ENCODE measurements at regions not wholly inside any gene's neighbourhood (a gene's known extent, or its start where the extent isn't known, plus 50 kb on each side); places are given as distances from the start of the nearest gene placed in this dataset.

GRCh38 chr6:15861486-15861885 lies 198.7 kb upstream of the DTNBP1 start:
- Histone ChIP-seq H3K36me3 (ENCODE audit: control insufficient read depth in 3 of 3, insufficient read depth in 2 of 3, low read depth in 1 of 3, low read length in 3 of 3) (no peaks in the 10 kb centered on the region), H3K4me1 (ENCODE audit: control insufficient read depth in 3 of 3, insufficient read depth in 2 of 3, low read depth in 1 of 3, low read length in 2 of 3) (no peaks in the 10 kb centered on the region), H3K4me3 (ENCODE audit: low read depth in 1 of 3, low read length in 3 of 3) (no peak overlapping the region), H3K27me3 (ENCODE audit: control insufficient read depth in 3 of 3, insufficient read depth in 3 of 3, low read length in 3 of 3) (no peaks in the 10 kb centered on the region), H3K27ac (ENCODE audit: low read depth in 1 of 3, low read length in 2 of 3) (no peak overlapping the region), H3K9me3 (ENCODE audit: control insufficient read depth in 2 of 2, insufficient read depth in 1 of 2, low read depth in 1 of 2, low read length in 1 of 2) (no peaks in the 10 kb centered on the region)
- 91 to 99% (median 95%) methylated on average over 3 of the region's 3 CpGs for WGBS, 3 donors
- DNase-seq: no peak
- no peak for FAIRE-seq

- Histone ChIP-seq H3K27me3 (ENCODE audit: control insufficient read depth in 3 of 3, insufficient read depth in 3 of 3, low read length in 3 of 3) (no peaks in the 10 kb centered on the region), H3K9me3 (ENCODE audit: control insufficient read depth in 2 of 2, insufficient read depth in 1 of 2, low read depth in 1 of 2, low read length in 1 of 2) (peaks cover 0 to 4% of the 10 kb centered on the region in 2 donors), H3K4me3 (ENCODE audit: low read depth in 1 of 3, low read length in 3 of 3) (no peak overlapping the region), H3K27ac (ENCODE audit: low read depth in 1 of 3, low read length in 2 of 3) (no peak overlapping the region), H3K4me1 (ENCODE audit: control insufficient read depth in 3 of 3, insufficient read depth in 2 of 3, low read depth in 1 of 3, low read length in 2 of 3) (no peaks in the 10 kb centered on the region), H3K36me3 (ENCODE audit: control insufficient read depth in 3 of 3, insufficient read depth in 2 of 3, low read depth in 1 of 3, low read length in 3 of 3) (no peaks in the 10 kb centered on the region)
- no peak for DNase-seq
- no peak for FAIRE-seq
- 58 to 67% (median 64%) methylated on average over 7 of the region's 7 CpGs for WGBS, 3 donors
Measured at GRCh38 chr6:15854826-15855710, 192.2 kb upstream of the DTNBP1 start.

DNA sequence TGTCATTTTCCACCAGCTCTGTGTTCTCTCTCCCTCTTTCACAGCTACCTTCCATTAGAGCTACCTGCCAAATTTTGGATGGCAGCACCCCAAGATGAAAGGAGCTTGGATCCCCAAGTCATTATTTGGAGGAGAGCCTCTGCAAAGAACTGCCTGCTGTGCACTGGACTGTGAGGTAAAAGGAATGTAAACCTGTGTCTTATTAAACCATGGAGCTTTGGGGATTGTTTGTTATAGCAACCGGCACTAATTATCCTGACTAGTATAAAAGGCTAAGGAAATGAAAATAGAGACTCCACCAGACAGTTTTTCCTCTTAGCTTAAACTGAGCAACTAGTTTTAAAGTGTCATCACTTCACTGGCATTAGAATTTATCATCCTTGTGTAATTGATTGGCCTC lies 191.6 kb upstream of the DTNBP1 start:
- Histone ChIP-seq H3K36me3 (ENCODE audit: control insufficient read depth in 3 of 3, insufficient read depth in 2 of 3, low read depth in 1 of 3, low read length in 3 of 3) (no peaks in the 10 kb centered on the region), H3K4me1 (ENCODE audit: control insufficient read depth in 3 of 3, insufficient read depth in 2 of 3, low read depth in 1 of 3, low read length in 2 of 3) (no peaks in the 10 kb centered on the region), H3K27me3 (ENCODE audit: control insufficient read depth in 3 of 3, insufficient read depth in 3 of 3, low read length in 3 of 3) (no peaks in the 10 kb centered on the region), H3K27ac (ENCODE audit: low read depth in 1 of 3, low read length in 2 of 3) (no peak overlapping the region), H3K4me3 (ENCODE audit: low read depth in 1 of 3, low read length in 3 of 3) (no peak overlapping the region), H3K9me3 (ENCODE audit: control insufficient read depth in 2 of 2, insufficient read depth in 1 of 2, low read depth in 1 of 2, low read length in 1 of 2) (peaks cover 0 to 4% of the 10 kb centered on the region in 2 donors)
- no peak for FAIRE-seq
- no peak for DNase-seq
- 77 to 97% (median 97%) methylated on average over 1 of the region's 1 CpG for WGBS, 3 donors

DNA sequence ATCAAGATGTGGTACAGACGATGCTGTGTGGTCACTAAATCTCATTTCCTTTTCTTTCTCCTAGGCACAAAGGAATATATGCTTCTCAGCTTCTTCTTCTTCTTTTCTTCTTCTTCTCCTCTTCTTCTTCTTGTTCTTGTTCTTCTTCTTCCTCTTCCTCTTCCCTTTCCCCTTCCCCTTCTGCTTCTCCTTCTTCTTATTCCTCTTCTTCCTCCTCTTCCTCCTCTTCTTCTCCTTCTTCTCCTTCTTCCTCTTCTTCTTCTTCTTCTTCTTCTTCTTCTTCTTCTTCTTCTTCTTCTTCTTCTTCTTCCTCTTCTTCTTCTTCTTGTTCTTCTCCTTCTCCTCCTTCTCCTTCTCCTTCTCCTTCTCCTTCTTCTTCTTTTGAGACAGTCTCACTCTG lies 190.4 kb upstream of the DTNBP1 start:
- 78 to 88% (median 79%) methylated on average over 1 of the region's 1 CpG for WGBS, 3 donors
- Histone ChIP-seq H3K4me3 (ENCODE audit: low read depth in 1 of 3, low read length in 3 of 3) (no peak overlapping the region), H3K27ac (ENCODE audit: low read depth in 1 of 3, low read length in 2 of 3) (no peak overlapping the region), H3K9me3 (ENCODE audit: control insufficient read depth in 2 of 2, insufficient read depth in 1 of 2, low read depth in 1 of 2, low read length in 1 of 2) (peaks cover 0 to 4% of the 10 kb centered on the region in 2 donors), H3K27me3 (ENCODE audit: control insufficient read depth in 3 of 3, insufficient read depth in 3 of 3, low read length in 3 of 3) (no peaks in the 10 kb centered on the region), H3K36me3 (ENCODE audit: control insufficient read depth in 3 of 3, insufficient read depth in 2 of 3, low read depth in 1 of 3, low read length in 3 of 3) (no peaks in the 10 kb centered on the region), H3K4me1 (ENCODE audit: control insufficient read depth in 3 of 3, insufficient read depth in 2 of 3, low read depth in 1 of 3, low read length in 2 of 3) (no peaks in the 10 kb centered on the region)
- FAIRE-seq (no peak), DNase-seq (no peak)

DNA sequence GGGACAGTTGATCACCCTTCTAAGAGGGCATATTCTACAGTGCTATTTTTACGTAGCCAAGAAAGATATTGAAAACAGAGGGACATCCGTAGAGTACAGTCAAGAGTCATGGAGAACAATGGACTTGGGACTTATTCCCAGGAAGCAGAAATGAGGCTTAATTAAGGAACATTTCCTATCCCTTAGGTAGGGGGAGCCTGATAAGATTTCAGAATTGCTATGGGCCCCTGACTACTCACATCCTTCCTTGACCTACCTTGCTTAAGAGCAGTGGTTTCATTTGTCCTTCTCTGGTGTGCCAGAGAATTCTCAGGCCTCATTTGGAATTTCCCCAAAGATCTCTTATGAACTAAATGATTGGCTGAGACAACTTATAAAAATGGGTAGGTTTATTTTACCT lies 189.5 kb upstream of the DTNBP1 start:
- Histone ChIP-seq H3K36me3 (ENCODE audit: control insufficient read depth in 3 of 3, insufficient read depth in 2 of 3, low read depth in 1 of 3, low read length in 3 of 3) (no peaks in the 10 kb centered on the region), H3K27ac (ENCODE audit: low read depth in 1 of 3, low read length in 2 of 3) (no peak overlapping the region), H3K4me3 (ENCODE audit: low read depth in 1 of 3, low read length in 3 of 3) (no peak overlapping the region), H3K4me1 (ENCODE audit: control insufficient read depth in 3 of 3, insufficient read depth in 2 of 3, low read depth in 1 of 3, low read length in 2 of 3) (no peaks in the 10 kb centered on the region), H3K9me3 (ENCODE audit: control insufficient read depth in 2 of 2, insufficient read depth in 1 of 2, low read depth in 1 of 2, low read length in 1 of 2) (peaks cover 0 to 4% of the 10 kb centered on the region in 2 donors), H3K27me3 (ENCODE audit: control insufficient read depth in 3 of 3, insufficient read depth in 3 of 3, low read length in 3 of 3) (no peaks in the 10 kb centered on the region)
- FAIRE-seq (no peak), DNase-seq (no peak)
- 70 to 95% (median 83%) methylated on average over 2 of the region's 2 CpGs for WGBS, 3 donors

DNA sequence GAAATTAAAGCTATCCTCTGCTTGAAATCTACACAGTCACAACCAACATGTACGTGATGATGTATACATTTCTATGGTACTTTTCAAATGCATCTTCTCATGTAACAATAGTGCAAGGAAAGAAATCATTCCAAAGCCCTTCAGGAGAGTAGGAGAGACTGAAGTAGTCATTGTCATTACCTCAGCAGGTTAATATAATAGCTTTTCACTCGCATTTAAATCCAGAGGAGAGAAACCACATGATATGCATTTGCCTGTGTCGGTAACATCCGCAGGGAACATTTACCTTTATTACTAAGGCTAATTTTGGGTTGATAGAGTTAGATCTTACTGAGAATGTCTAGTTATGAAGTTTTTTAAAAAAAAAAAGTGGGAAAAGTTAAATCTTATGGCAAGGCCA lies 186.6 kb upstream of the DTNBP1 start:
- 95 to 96% (median 96%) methylated on average over 4 of the region's 4 CpGs for WGBS, 3 donors
- Histone ChIP-seq H3K27me3 (ENCODE audit: control insufficient read depth in 3 of 3, insufficient read depth in 3 of 3, low read length in 3 of 3) (no peaks in the 10 kb centered on the region), H3K4me1 (ENCODE audit: control insufficient read depth in 3 of 3, insufficient read depth in 2 of 3, low read depth in 1 of 3, low read length in 2 of 3) (no peaks in the 10 kb centered on the region), H3K27ac (ENCODE audit: low read depth in 1 of 3, low read length in 2 of 3) (no peak overlapping the region), H3K9me3 (ENCODE audit: control insufficient read depth in 2 of 2, insufficient read depth in 1 of 2, low read depth in 1 of 2, low read length in 1 of 2) (peaks cover 0 to 4% of the 10 kb centered on the region in 2 donors), H3K4me3 (ENCODE audit: low read depth in 1 of 3, low read length in 3 of 3) (no peak overlapping the region), H3K36me3 (ENCODE audit: control insufficient read depth in 3 of 3, insufficient read depth in 2 of 3, low read depth in 1 of 3, low read length in 3 of 3) (no peaks in the 10 kb centered on the region)
- no peak for DNase-seq
- no peak for FAIRE-seq

DNA sequence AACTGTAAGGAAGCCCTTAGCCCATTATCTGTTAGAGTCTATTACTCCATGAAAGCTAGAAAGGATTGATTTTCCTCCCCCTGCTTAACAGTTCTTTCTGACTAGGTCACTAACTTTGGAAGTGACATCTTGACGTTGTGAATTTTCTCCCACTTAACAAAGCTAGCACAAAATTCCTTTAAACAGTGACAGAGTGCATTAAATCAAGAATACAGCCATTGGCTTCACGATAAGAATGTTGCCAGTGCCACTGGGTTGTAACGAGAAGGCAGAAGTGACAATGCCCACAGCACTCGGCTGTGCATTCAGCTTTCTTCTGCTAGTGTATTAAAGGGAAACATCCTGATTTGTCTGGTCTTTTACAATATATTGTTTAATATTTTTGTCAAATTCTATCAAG lies 182.7 kb upstream of the DTNBP1 start:
- H3K4me3 ChIP-seq (ENCODE audit: low read depth in 1 of 3, low read length in 3 of 3): no peak overlapping the region
- H3K36me3 ChIP-seq (ENCODE audit: control insufficient read depth in 3 of 3, insufficient read depth in 2 of 3, low read depth in 1 of 3, low read length in 3 of 3): no peaks in the 10 kb centered on the region
- 79 to 88% (median 87%) methylated on average over 4 of the region's 4 CpGs for WGBS, 3 donors
- H3K27ac ChIP-seq (ENCODE audit: low read depth in 1 of 3, low read length in 2 of 3): no peak overlapping the region
- DNase-seq (no peak), FAIRE-seq (no peak)
- H3K4me1 ChIP-seq (ENCODE audit: control insufficient read depth in 3 of 3, insufficient read depth in 2 of 3, low read depth in 1 of 3, low read length in 2 of 3): no peaks in the 10 kb centered on the region
- H3K9me3 ChIP-seq (ENCODE audit: control insufficient read depth in 2 of 2, insufficient read depth in 1 of 2, low read depth in 1 of 2, low read length in 1 of 2): no peaks in the 10 kb centered on the region
- no peaks in the 10 kb centered on the region for H3K27me3 ChIP-seq (ENCODE audit: control insufficient read depth in 3 of 3, insufficient read depth in 3 of 3, low read length in 3 of 3)

DNA sequence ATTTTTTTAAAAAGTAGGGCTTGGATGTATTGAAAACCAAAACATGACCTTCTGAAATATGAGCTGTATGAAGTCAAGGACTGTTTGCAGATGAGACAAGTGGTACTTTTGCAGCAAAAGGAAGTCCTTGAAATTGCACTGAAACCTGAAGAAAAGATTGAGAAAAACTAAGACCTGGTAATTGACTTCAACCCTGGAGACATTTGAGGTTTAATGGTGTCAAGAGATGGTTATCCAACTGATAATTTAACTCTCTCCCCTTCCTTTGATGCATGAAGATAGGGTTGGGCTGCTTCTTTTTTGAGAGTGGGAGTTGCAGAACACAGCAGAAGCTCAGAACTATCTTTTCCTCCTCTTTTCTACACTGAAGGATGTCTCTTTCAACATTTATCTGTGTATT lies 180.9 kb upstream of the DTNBP1 start:
- Histone ChIP-seq H3K4me1 (ENCODE audit: control insufficient read depth in 3 of 3, insufficient read depth in 2 of 3, low read depth in 1 of 3, low read length in 2 of 3) (no peaks in the 10 kb centered on the region), H3K9me3 (ENCODE audit: control insufficient read depth in 2 of 2, insufficient read depth in 1 of 2, low read depth in 1 of 2, low read length in 1 of 2) (no peaks in the 10 kb centered on the region)

DNA sequence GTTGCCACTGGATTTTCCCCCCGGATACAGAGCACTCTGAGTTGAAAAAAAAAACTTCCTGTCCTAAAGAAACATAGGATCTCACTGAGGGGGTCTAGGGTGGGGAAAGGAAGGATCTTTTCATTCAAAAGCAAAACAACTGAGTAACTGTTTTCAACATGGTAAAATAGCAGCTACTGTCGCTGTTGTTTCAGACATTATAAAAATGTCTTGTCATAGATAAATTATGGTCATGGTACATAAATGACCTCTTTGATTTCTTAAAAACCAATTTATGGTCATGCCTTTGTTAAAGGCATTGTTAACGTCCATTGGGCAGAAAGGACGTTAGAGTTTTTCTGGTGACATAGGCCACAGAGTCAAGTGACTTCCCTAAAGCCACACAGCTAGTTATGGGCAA lies 180.4 kb upstream of the DTNBP1 start:
- Histone ChIP-seq H3K9me3 (ENCODE audit: control insufficient read depth in 2 of 2, insufficient read depth in 1 of 2, low read depth in 1 of 2, low read length in 1 of 2) (no peaks in the 10 kb centered on the region), H3K27me3 (ENCODE audit: control insufficient read depth in 3 of 3, insufficient read depth in 3 of 3, low read length in 3 of 3) (no peaks in the 10 kb centered on the region), H3K4me3 (ENCODE audit: low read depth in 1 of 3, low read length in 3 of 3) (no peak overlapping the region), H3K36me3 (ENCODE audit: control insufficient read depth in 3 of 3, insufficient read depth in 2 of 3, low read depth in 1 of 3, low read length in 3 of 3) (no peaks in the 10 kb centered on the region), H3K27ac (ENCODE audit: low read depth in 1 of 3, low read length in 2 of 3) (no peak overlapping the region), H3K4me1 (ENCODE audit: control insufficient read depth in 3 of 3, insufficient read depth in 2 of 3, low read depth in 1 of 3, low read length in 2 of 3) (no peaks in the 10 kb centered on the region)
- no peak for FAIRE-seq
- WGBS, 3 donors: 79 to 82% (median 81%) methylated on average over 4 of the region's 4 CpGs
- no peak for DNase-seq

More for the DNA sequence above, 180.9 kb upstream of the DTNBP1 start:
- FAIRE-seq (no peak), DNase-seq (no peak)
- Histone ChIP-seq H3K27me3 (ENCODE audit: control insufficient read depth in 3 of 3, insufficient read depth in 3 of 3, low read length in 3 of 3) (no peaks in the 10 kb centered on the region), H3K27ac (ENCODE audit: low read depth in 1 of 3, low read length in 2 of 3) (no peak overlapping the region), H3K4me3 (ENCODE audit: low read depth in 1 of 3, low read length in 3 of 3) (no peak overlapping the region), H3K36me3 (ENCODE audit: control insufficient read depth in 3 of 3, insufficient read depth in 2 of 3, low read depth in 1 of 3, low read length in 3 of 3) (no peaks in the 10 kb centered on the region)

All from small intestine (tissue), 7 donors.